GM06990 (cell line): ENCODE measurements at regions not wholly inside any gene's neighbourhood (a gene's known extent, or its start where the extent isn't known, plus 50 kb on each side); places are given as distances from the start of the nearest gene placed in this dataset.

ENCODE experiments used
- DNase-seq: peaks from one replicate; pipeline ENCODE4 v3.0.0-alpha.2; 2011; ENCODE audit not compliant: insufficient read length; ENCODE audit errors: extremely low read depth
- H3K27me3 ChIP-seq: replicated peaks from 2 replicates; pipeline ENCODE4 v1.6.0; 2011; ENCODE audit warnings: low read length; ENCODE audit not compliant: control insufficient read depth, insufficient read depth
- H3K36me3 ChIP-seq: 2 replicates; pipeline ENCODE4 v1.5.1; 2011; ENCODE audit warnings: low read length; ENCODE audit not compliant: control insufficient read depth, insufficient read depth
- H3K4me3 ChIP-seq: replicated peaks from 2 replicates; pipeline ENCODE4 v1.5.1; 2011; ENCODE audit warnings: low read depth, mild to moderate bottlenecking, control low read depth, low read length
- CTCF ChIP-seq: IDR thresholded peaks from 2 replicates; pipeline ENCODE4 v1.5.1; 2011; ENCODE audit warnings: low read length, control low read depth, mild to moderate bottlenecking, inconsistent platforms; ENCODE audit not compliant: insufficient read depth, poor library complexity, severe bottlenecking

- no peak for TF ChIP-seq CTCF
- no peaks in the 10 kb centered on the region; the same call in 1 of the 2 replicates for H3K27me3 ChIP-seq
- no peaks in the 10 kb centered on the region for H3K36me3 ChIP-seq
- no peak for DNase-seq
- no peak overlapping the region for H3K4me3 ChIP-seq
Measured at GRCh38 chr9:108138516-108138915, 648.9 kb upstream of the KLF4 start.

- H3K27me3 ChIP-seq: no peaks in the 10 kb centered on the region; the same call in 1 of the 2 replicates
- H3K36me3 ChIP-seq: no peaks in the 10 kb centered on the region
- no peak for TF ChIP-seq CTCF
- DNase-seq: no peak
- no peak overlapping the region for H3K4me3 ChIP-seq
Measured at GRCh38 chr9:108136656-108137055, 647.1 kb upstream of the KLF4 start.

GRCh38 chr9:108134486-108135128 is 645.0 kb upstream of the KLF4 start:
- TF ChIP-seq CTCF: no peak
- H3K36me3 ChIP-seq: no peaks in the 10 kb centered on the region
- H3K4me3 ChIP-seq: no peak overlapping the region
- no peaks in the 10 kb centered on the region; the same call in 1 of the 2 replicates for H3K27me3 ChIP-seq
- no peak for DNase-seq

GRCh38 chr9:108133680-108134079 is 644.1 kb upstream of the KLF4 start:
- Histone ChIP-seq H3K27me3 (no peaks in the 10 kb centered on the region; the same call in 1 of the 2 replicates), H3K36me3 (no peaks in the 10 kb centered on the region), H3K4me3 (no peak overlapping the region)
- no peak for DNase-seq
- no peak for TF ChIP-seq CTCF

- H3K36me3 ChIP-seq: no peaks in the 10 kb centered on the region
- no peak overlapping the region for H3K4me3 ChIP-seq
- H3K27me3 ChIP-seq: no peaks in the 10 kb centered on the region
- DNase-seq: no peak
- TF ChIP-seq CTCF: no peak
Measured at GRCh38 chr9:108133101-108133500, 643.5 kb upstream of the KLF4 start.

- no peak for TF ChIP-seq CTCF
- H3K27me3 ChIP-seq: no peaks in the 10 kb centered on the region
- no peak for DNase-seq
Measured at GRCh38 chr9:108130905-108131304, 641.3 kb upstream of the KLF4 start.

More at GRCh38 chr9:108130905-108131304, 641.3 kb upstream of the KLF4 start:
- no peak overlapping the region for H3K4me3 ChIP-seq
- H3K36me3 ChIP-seq: no peaks in the 10 kb centered on the region
